ENCODE measurements at regions not wholly inside any gene's neighbourhood (a gene's known extent, or its start where the extent isn't known, plus 50 kb on each side); places are given as distances from the start of the nearest gene placed in this dataset.

DNA sequence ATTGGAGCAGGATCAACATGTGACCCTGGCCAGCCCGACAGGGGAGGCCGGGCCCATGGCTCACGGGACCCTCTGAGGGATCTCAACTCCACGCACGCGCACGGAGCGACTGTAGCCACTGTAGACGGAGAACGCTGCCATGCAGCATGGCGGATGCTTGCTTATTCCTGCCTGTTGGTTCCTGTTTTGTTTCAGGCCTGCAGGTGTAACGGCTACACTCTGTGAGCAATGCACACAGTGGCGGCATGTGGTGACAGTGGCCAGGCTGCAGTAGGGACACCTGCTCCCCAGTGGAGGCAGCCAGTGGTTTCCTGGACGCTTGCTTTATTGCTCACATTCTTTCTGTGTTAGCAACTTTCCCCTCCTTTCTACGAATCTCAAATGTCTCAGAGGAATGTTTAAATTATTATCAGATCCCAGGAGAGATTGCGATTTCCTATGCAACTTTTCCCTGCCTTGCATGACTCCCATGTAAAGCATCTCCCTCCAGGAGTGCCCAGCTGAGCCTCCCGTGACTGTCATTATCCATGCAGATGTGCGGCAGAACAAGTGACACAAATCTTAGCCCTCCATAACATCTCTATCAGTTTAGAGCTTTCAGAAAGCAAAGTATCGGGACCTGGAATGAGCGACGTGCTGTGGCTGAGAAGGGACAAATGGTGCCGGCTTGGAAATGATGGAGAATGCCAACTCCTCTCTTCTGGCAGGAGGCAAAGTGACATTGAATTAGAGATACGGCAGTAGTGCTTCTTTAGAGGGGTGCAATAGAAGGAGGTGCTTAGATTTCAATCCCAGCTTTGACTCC is 209.7 kb downstream of the ASB1 start:
- TF ChIP-seq GATA3 (IDR thresholded peaks at IDR 0.05; ENCODE audit: low read depth, low read length) (no peak), GATA2 (IDR thresholded peaks at IDR 0.05; ENCODE audit: low read depth, low read length) (0 out of 2 replicates have a peak, but pooled peaks have one; percentile 30)

Data from SH-SY5Y (cell line).